ELR (cell line): ENCODE measurements at regions not wholly inside any gene's neighbourhood (a gene's known extent, or its start where the extent isn't known, plus 50 kb on each side); places are given as distances from the start of the nearest gene placed in this dataset.

Experiments
- DNase-seq: peaks from one replicate; pipeline ENCODE4 v3.0.0-alpha.2; 2015; ENCODE audit warnings: low read depth

GRCh38 chr2:16275131-16275530 lies 334.8 kb downstream of the MYCN start:
- DNase-seq: no peak

GRCh38 chr2:16273111-16273510 lies 332.8 kb downstream of the MYCN start:
- no peak for DNase-seq

DNA sequence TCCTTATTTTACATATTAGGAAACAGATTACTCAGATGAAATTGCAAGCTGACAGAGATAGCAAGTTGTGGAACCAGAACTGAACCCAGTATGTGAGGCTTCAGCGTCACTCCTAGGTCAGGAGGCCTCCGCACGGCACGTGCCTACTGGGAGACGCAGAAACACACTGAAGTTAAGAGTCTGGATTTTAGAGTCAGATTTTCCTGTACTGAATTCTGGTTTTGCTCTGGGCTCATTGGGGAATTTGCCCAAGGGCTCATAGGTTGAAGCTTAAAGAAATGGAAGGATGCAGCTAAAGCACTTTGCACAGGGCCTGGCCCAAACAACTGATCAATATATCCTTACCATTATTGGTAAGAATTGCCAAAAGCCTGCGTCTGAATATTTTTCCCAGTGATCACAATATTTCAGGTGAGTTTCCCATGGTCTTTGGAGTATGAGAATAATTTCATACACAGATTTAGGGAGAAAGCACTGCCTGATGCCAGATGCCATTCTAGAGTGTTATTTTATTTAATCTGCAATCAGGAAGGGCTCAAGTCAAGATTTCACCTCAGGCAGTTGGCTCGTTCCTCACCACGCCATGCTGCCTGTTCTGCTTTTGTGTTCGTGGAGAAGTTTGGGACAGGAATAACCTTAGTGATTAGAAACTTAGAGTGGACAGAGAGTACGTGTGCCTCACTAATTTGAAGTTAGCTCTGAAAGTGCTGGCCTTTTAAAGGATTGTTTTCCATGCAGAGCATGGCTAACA lies 331.9 kb downstream of the MYCN start:
- DNase-seq: no peak

DNA sequence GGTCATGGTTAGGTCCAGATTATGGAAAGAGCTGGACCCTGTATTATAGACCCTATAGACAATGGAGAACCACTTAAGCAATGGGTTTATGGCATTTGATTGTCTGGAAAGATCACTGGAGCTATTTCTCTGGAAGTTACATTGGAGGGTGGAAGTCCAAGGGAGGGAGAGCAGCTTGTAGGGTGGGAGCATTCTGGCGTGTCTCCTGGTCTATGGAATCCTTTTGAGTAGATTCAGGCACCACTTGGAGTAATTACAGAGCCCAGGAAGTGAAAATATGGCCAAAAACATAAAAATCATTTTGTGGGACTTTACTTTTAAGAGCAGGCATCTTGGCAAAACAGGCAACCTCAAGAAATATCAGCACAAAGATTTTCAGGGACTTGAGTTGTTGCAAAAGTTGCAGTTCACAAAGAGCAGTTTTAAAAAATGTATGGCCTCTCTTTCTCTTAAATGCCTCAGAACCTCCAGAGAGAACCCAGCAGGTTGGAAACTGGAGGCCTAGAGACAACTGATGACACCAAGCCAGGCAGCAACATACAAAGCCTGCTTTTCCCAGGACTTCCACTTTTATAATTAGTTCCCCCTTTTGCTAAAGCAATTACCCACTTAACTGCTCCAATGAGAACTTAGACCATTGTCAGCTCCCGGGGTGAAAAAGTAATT lies 331.0 kb downstream of the MYCN start:
- no peak for DNase-seq

- no peak for DNase-seq
These were observed 330.1 kb downstream of the MYCN start for GRCh38 chr2:16270441-16270840.

- DNase-seq: no peak
These were observed 328.1 kb downstream of the MYCN start for GRCh38 chr2:16268301-16269000.

DNA sequence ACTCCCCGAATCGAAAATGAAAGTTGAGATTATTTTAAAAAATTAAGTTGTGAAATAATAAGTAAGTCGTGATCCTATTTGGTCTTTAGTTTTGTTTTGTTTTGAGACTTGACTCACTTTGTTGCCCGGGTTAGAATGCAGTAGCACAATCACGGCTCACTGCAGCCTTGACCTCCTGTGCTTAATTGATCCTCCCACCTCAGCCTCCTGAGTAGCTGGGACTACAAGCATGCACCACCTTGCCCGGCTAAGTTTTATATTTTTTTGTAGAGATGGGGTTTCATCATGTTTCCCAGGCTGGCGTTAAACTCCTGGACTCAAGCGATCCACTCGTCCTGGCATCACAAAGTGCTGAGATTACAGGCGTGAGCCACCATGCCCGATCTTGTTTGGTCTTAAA lies 326.2 kb downstream of the MYCN start:
- no peak for DNase-seq

- DNase-seq: no peak
These were observed 324.7 kb downstream of the MYCN start for GRCh38 chr2:16264931-16265540.

DNA sequence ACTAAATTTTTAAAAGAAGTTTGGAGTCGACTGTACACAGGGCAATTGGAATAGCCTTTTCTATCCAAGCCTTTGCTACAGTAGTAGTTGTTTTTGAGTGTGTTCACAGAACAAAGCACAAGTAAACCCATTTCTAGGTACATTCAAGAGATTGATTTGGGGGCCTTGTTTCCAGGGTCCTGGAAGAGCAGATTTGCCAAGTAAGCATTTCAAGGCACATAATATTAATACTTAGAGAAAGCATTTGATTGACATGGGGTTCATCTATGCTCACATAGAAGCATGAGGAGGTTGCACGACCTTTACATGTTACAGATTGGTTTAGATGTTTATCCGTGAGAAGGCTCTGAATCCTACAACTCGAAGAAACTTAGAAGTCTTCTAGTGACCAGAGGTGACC lies 324.1 kb downstream of the MYCN start:
- DNase-seq: no peak

DNA sequence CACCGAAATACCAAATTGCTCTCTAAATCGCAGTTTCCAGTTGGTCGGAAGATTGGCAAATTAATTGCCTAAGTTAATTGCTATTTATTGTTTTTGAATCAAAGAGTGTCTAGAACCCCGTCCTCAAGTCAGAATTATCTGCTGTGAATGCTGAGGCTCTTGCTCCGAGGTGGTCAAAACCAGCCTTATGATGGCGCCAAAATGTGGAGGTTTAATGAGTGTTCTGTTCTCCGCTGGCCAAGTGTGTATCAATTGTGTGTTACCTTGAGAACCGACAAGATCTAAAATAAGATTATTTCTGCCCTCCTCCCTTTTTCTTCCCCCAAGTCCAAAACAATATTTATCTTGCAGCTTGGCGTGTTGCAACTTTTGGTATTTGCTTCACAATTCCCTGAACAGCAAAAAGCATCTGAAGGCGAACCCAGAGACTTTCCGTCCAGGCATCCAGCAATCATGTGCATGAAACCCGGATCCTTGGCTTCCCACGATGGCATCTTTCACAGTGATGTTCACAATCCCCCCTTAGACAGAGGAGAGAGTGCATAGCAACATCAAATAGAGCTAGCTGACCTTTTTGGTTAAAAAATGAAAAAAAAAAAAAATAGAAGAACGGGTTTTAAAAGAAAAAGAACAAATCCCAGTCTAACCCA lies 323.0 kb downstream of the MYCN start:
- no peak for DNase-seq

GRCh38 chr2:16262526-16263178 lies 322.3 kb downstream of the MYCN start:
- no peak for DNase-seq

DNA sequence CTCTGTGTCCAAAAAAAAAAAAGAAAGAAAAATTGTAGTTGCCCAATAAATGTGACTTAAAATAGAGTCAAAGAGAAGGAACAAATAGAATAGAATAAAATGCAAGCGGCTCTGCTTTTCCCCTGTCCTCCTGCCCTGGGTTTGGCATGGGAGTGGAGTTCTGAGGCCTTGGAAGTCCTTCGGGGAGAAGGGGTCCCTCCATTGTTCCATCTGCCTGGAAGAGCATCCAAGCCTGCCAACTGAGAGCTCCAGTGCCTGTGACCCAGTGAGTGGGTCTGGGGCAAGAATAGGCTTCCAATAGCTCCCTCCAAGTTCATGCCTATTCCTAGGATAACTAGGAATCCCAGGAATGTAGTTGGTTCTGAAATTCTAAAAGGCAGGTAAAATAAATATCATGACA lies 321.4 kb downstream of the MYCN start:
- DNase-seq: no peak

DNA sequence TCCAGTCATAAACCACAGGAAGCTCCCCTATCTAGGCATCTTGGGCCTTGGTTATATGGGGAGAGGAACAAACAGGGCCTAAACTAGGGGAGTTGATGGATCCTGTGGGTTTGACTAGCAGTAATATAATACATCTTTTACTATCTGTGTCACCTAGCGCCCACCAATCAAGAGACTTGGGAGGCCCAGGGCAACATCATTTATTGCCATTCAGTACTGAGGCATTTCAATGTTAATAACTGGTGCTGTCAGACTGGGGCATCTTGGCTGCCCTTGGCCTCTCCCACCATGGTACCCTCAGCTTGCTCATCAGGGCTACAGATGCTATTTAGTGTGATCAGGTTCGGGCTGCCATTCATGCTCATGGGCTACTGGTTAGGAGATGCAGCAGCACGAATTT lies 320.7 kb downstream of the MYCN start:
- DNase-seq: no peak

DNA sequence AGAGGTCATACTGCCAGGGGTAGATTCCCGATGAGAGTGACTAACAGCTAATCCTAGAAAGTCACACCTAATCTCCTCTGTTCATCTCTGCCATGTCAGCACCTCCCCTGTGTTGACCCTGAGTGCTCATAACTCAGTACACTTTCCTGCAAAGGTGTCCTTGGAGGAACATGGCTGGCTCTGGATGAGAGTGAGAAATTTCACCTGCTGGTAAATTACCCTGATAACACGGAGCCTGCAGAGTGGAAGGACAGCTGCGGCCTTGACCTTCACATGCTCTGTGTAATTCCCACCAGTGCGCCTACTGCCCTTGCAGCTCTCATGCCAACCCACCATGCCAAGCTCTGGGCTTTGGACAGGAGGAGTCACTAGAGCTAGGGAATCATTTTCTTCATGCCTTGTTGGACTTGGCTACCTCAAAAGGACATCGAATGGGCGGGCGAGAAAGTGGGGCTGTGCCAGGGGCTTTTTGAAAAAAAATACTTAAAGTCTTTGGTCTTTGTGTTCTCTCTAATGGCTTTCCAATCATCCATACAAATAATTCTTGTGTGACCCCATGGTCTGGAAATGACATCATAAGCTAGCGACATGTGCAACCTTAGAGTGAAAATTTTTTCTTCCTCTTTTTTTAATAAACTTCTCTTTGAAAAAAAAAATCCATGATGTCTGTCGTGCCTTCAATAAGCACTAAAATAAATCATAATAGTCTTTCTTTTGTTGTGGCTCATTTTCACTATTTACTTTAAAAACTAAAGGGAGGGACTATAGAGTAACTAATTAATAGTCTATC lies 319.9 kb downstream of the MYCN start:
- DNase-seq: no peak

DNA sequence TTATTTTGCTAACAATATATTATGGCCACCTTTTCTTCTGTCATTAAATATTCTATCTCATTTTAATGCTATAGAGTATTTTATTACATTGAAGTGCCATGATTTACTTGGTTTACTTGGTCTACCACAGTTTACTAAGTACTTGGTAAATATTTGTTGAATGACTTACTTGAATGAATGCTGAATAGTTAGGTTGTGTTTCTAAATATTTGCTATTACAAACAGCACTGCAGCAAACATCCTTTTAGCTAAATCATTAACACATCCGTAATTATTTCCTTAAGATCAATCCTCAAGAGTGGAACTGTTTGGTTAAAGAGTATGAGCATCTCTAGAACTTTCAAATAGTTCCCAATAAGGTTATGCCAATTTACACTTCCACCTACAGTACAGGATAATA lies 318.7 kb downstream of the MYCN start:
- no peak for DNase-seq

DNA sequence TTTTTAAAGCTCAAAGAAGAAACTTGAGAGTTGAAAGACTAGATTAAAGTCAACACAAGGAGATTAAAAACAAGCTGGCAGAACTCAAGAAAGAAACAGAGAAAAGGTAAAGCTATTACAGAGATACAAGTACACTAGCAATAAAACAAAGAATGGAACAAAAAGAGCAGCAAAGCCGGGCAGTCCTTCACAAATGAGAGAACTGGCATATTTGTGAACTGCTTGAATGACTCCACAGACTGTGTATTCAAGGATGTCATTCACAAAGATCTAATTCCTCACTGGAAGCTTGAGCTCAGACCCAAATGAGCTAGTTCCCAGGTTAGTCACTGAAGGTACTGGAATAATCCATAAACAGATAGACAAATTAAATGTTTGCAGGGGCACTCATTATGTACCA lies 318.0 kb downstream of the MYCN start:
- no peak for DNase-seq

DNA sequence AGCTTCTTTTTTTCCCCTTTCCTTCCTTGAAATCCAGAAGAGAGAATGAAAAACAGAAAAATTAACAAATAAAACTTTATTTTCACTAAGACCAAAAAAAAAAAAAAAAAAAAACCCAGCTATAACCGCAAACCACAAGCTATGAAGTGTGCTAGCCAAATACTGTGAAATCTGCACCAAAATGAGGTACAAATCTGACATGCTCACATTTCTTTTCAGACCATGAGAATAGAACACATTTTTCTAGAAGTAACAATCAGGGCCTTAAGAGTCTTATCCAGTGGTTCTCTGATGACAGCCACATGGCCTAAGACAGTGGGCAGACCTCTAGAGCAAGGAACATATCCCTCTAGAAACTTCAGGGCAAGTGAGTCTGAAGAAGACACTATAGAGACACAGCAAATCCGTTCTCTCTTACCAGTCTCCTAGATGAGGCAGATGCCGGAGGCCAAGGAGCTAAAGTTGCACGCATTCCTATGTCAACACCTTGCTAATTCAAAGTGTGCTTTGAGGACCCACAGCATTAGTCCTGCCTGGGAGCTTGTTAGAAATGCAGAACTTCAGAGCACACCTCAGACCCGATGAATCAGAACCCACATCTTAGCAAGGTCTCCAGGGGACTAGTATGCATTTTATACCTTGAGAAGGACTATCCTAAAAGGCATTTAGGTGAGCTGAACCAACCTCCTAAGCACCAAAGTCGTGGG lies 317.1 kb downstream of the MYCN start:
- DNase-seq: no peak

- DNase-seq: no peak
These were observed 316.4 kb downstream of the MYCN start for GRCh38 chr2:16256601-16257321.

GRCh38 chr2:16255120-16255519 lies 314.8 kb downstream of the MYCN start:
- peak; percentile 0 for DNase-seq
